Karpas-422 (cell line): ENCODE measurements at regions not wholly inside any gene's neighbourhood (a gene's known extent, or its start where the extent isn't known, plus 50 kb on each side); places are given as distances from the start of the nearest gene placed in this dataset.

ENCODE experiments used
- DNase-seq: peaks from one replicate; pipeline ENCODE4 v3.0.0-alpha.2; 2015
- H2AFZ ChIP-seq: fragments of 200-600 bp; sonication (generic); 2 replicates; pipeline ENCODE4 v1.6.1; 2014; ENCODE audit warnings: antibody characterized with exemption, low read length, mixed read lengths
- H3K27ac ChIP-seq: fragments of 200-600 bp; sonication (generic); 2 replicates; pipeline ENCODE4 v1.5.1; 2014; ENCODE audit warnings: mild to moderate bottlenecking, low read length, moderate library complexity
- H3K27me3 ChIP-seq: fragments of 200-600 bp; sonication (generic); 2 replicates; pipeline ENCODE4 v1.6.1; 2014; ENCODE audit warnings: low read length, mixed read lengths
- H3K36me3 ChIP-seq: fragments of 200-600 bp; sonication (generic); 2 replicates; pipeline ENCODE4 v1.6.1; 2014; ENCODE audit warnings: low read length, mixed read lengths; ENCODE audit not compliant: insufficient read depth
- H3K4me1 ChIP-seq: fragments of 200-600 bp; sonication (generic); 2 replicates; pipeline ENCODE4 v1.6.1; 2014; ENCODE audit warnings: mild to moderate bottlenecking, low read length, mixed read lengths
- H3K4me2 ChIP-seq: fragments of 200-600 bp; sonication (generic); 2 replicates; pipeline ENCODE4 v1.6.1; 2014; ENCODE audit warnings: low read length, low read depth, mild to moderate bottlenecking; ENCODE audit not compliant: poor library complexity, severe bottlenecking
- H3K4me3 ChIP-seq: fragments of 200-600 bp; sonication (generic); 2 replicates; pipeline ENCODE4 v1.5.1; 2014; ENCODE audit warnings: mild to moderate bottlenecking, antibody characterized with exemption, low read length, mixed read lengths
- H3K79me2 ChIP-seq: fragments of 200-600 bp; sonication (generic); 2 replicates; pipeline ENCODE4 v1.6.1; 2014; ENCODE audit warnings: mild to moderate bottlenecking, low read length, mixed read lengths
- H3K9ac ChIP-seq: fragments of 200-600 bp; sonication (generic); 2 replicates; pipeline ENCODE4 v1.6.0; 2014; ENCODE audit warnings: low read length
- H3K9me2 ChIP-seq: fragments of 200-600 bp; sonication (generic), shearing (Covaris generic); replicated peaks from 2 replicates; pipeline ENCODE4 v1.6.0; 2014; ENCODE audit warnings: mild to moderate bottlenecking, low read length, moderate library complexity; ENCODE audit not compliant: insufficient read depth
- H3K9me3 ChIP-seq: fragments of 300-700, 200-600 bp; sonication (generic); 2 replicates; pipeline ENCODE4 v1.6.1; 2014; ENCODE audit warnings: low read length, mixed read lengths
- H4K20me1 ChIP-seq: fragments of 200-600 bp; sonication (generic); 2 replicates; pipeline ENCODE4 v1.6.1; 2014; ENCODE audit warnings: mild to moderate bottlenecking, antibody characterized with exemption, low read length, low read depth; ENCODE audit not compliant: insufficient read depth

- no peak for DNase-seq
- Histone ChIP-seq H3K79me2 (no peaks in the 10 kb centered on the region), H3K9ac (no peak overlapping the region), H3K4me3 (no peak overlapping the region), H4K20me1 (no peaks in the 10 kb centered on the region), H3K9me2 (no peaks in the 10 kb centered on the region), H3K36me3 (no peaks in the 10 kb centered on the region), H3K4me1 (no peaks in the 10 kb centered on the region), H3K27me3 (no peaks in the 10 kb centered on the region), H3K9me3 (no peaks in the 10 kb centered on the region), H2AFZ (no peak overlapping the region), H3K27ac (no peak overlapping the region), H3K4me2 (no peak overlapping the region)
These were observed 277.4 kb downstream of the BRINP2 start for GRCh38 chr1:177448036-177448615.

- Histone ChIP-seq H4K20me1 (no peaks in the 10 kb centered on the region), H2AFZ (no peak overlapping the region), H3K4me2 (no peak overlapping the region), H3K9ac (no peak overlapping the region), H3K27ac (no peak overlapping the region), H3K9me2 (no peaks in the 10 kb centered on the region), H3K27me3 (no peaks in the 10 kb centered on the region), H3K36me3 (no peaks in the 10 kb centered on the region), H3K4me1 (no peaks in the 10 kb centered on the region), H3K4me3 (no peak overlapping the region), H3K9me3 (no peaks in the 10 kb centered on the region), H3K79me2 (no peaks in the 10 kb centered on the region)
- DNase-seq = no peak
These were observed 274.4 kb downstream of the BRINP2 start for GRCh38 chr1:177444997-177445746.

- Histone ChIP-seq H3K4me2 (no peak overlapping the region), H3K4me1 (no peaks in the 10 kb centered on the region), H3K4me3 (no peak overlapping the region), H3K9ac (no peak overlapping the region), H3K27ac (no peak overlapping the region), H2AFZ (no peak overlapping the region), H3K9me3 (no peaks in the 10 kb centered on the region), H4K20me1 (no peaks in the 10 kb centered on the region), H3K79me2 (no peaks in the 10 kb centered on the region), H3K9me2 (no peaks in the 10 kb centered on the region), H3K36me3 (no peaks in the 10 kb centered on the region), H3K27me3 (no peaks in the 10 kb centered on the region)
- no peak for DNase-seq
These were observed 272.2 kb downstream of the BRINP2 start for GRCh38 chr1:177443003-177443402.

- Histone ChIP-seq H3K9me3 (no peaks in the 10 kb centered on the region), H4K20me1 (no peaks in the 10 kb centered on the region), H3K4me1 (no peaks in the 10 kb centered on the region), H3K36me3 (no peaks in the 10 kb centered on the region), H3K4me3 (no peak overlapping the region), H3K27ac (no peak overlapping the region), H3K9me2 (no peaks in the 10 kb centered on the region), H3K4me2 (no peak overlapping the region), H2AFZ (no peak overlapping the region), H3K27me3 (no peaks in the 10 kb centered on the region), H3K79me2 (no peaks in the 10 kb centered on the region), H3K9ac (no peak overlapping the region)
- DNase-seq = no peak
These were observed 271.8 kb downstream of the BRINP2 start for GRCh38 chr1:177442584-177442983.

- Histone ChIP-seq H3K79me2 (no peaks in the 10 kb centered on the region), H3K4me2 (no peak overlapping the region), H3K4me3 (no peak overlapping the region), H3K27me3 (no peaks in the 10 kb centered on the region), H3K4me1 (no peaks in the 10 kb centered on the region), H3K9me2 (no peaks in the 10 kb centered on the region), H4K20me1 (no peaks in the 10 kb centered on the region), H3K36me3 (no peaks in the 10 kb centered on the region), H3K27ac (no peak overlapping the region), H3K9me3 (no peaks in the 10 kb centered on the region), H2AFZ (no peak overlapping the region), H3K9ac (no peak overlapping the region)
- no peak for DNase-seq
These were observed 270.5 kb downstream of the BRINP2 start for GRCh38 chr1:177441281-177441680.

- H3K4me2 ChIP-seq = no peak overlapping the region
- no peaks in the 10 kb centered on the region for H3K4me1 ChIP-seq
- H3K79me2 ChIP-seq = no peaks in the 10 kb centered on the region
- H3K9ac ChIP-seq = no peak overlapping the region
- no peaks in the 10 kb centered on the region for H3K27me3 ChIP-seq
- H3K36me3 ChIP-seq = no peaks in the 10 kb centered on the region
- H3K4me3 ChIP-seq = no peak overlapping the region
- no peaks in the 10 kb centered on the region for H3K9me2 ChIP-seq
- no peaks in the 10 kb centered on the region for H3K9me3 ChIP-seq
- no peak overlapping the region for H3K27ac ChIP-seq
- DNase-seq = no peak
- H2AFZ ChIP-seq = no peak overlapping the region
- no peaks in the 10 kb centered on the region for H4K20me1 ChIP-seq
These were observed 270.1 kb downstream of the BRINP2 start for GRCh38 chr1:177440821-177441220.

GRCh38 chr1:177439301-177439700, 268.5 kb downstream of the BRINP2 start:
- DNase-seq = no peak
- Histone ChIP-seq H3K9me2 (no peaks in the 10 kb centered on the region), H3K4me3 (no peak overlapping the region), H3K27me3 (no peaks in the 10 kb centered on the region), H4K20me1 (no peaks in the 10 kb centered on the region), H3K36me3 (no peaks in the 10 kb centered on the region), H3K4me2 (no peak overlapping the region), H3K4me1 (no peaks in the 10 kb centered on the region), H2AFZ (no peak overlapping the region), H3K79me2 (no peaks in the 10 kb centered on the region), H3K9me3 (no peaks in the 10 kb centered on the region), H3K27ac (no peak overlapping the region), H3K9ac (no peak overlapping the region)

GRCh38 chr1:177435364-177435763, 264.6 kb downstream of the BRINP2 start:
- H3K27me3 ChIP-seq = no peaks in the 10 kb centered on the region
- H3K27ac ChIP-seq = no peak overlapping the region
- no peak overlapping the region for H3K4me3 ChIP-seq
- H3K9me2 ChIP-seq = no peaks in the 10 kb centered on the region
- no peak overlapping the region for H3K9ac ChIP-seq
- no peaks in the 10 kb centered on the region for H3K36me3 ChIP-seq
- H4K20me1 ChIP-seq = no peaks in the 10 kb centered on the region
- no peaks in the 10 kb centered on the region for H3K79me2 ChIP-seq
- no peak for DNase-seq
- H3K9me3 ChIP-seq = no peaks in the 10 kb centered on the region
- no peak overlapping the region for H2AFZ ChIP-seq
- H3K4me2 ChIP-seq = no peak overlapping the region
- H3K4me1 ChIP-seq = no peaks in the 10 kb centered on the region
